GM19467 (cell line): ENCODE measurements at regions not wholly inside any gene's neighbourhood (a gene's known extent, or its start where the extent isn't known, plus 50 kb on each side); places are given as distances from the start of the nearest gene placed in this dataset.

ENCODE experiments used
- ATAC-seq: cut with Tn5 transposase; IDR thresholded peaks from one replicate; pipeline ENCODE4 v1.9.1; 2021; ENCODE audit warnings: mild to moderate bottlenecking, moderate library complexity; ENCODE audit not compliant: unreplicated experiment

DNA sequence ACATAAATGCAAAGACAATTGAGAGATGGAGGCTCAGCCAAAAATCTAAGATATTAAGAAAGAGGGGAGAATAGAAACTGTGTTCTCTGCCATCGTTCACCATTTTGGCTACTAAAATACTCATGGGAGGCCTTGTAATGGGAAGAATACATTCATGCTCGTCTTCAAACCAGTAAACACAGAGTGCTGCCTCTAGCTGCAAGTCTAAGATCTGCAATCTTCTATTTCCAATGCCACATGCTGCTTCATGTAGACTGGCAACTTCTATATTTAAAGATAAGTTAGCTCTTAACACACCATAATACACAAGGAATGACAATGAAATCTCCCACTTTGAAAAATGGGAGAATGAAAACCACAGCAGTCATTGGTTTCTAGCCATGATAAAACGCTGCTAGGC, 387.3 kb downstream of the HS3ST3B1 start:
- ATAC-seq, result no peak

DNA sequence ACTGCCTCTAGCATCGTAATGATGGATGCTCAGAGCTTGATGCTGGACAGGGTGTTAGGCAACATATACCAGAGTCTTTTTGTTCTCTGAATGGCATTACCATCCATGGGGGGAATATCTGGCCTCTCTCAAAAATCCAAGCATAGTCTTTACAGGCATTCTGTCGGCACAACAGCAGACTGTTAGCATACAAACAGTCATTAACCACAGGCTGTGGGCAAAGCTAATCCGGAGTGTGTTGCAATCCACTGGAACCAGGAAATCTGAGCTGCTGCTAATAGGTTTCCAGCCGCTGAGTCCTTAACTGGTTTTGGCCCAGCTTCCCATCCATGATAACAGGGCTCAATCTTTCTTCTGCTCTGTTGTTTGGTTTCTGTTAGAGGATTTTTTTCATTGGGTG, 371.9 kb downstream of the HS3ST3B1 start:
- ATAC-seq, result no peak

DNA sequence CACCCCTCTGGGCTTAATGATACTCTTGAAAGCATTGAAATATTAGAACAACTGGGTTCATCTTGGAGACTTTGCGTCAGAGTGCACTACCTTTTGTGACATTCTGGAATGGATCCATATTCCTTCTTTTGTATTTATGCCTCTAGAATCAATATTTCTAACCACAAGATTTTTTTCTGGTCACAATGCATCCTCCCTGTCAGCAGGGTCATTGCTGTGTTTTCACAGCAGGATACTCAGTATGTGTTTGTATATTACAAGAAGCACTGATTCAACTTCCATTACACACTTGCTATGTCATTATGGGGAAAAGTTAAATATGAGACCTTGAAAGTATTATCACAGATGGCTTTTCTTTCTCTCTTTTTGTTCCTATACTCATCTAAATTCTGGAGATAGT, 370.0 kb downstream of the HS3ST3B1 start:
- ATAC-seq, result no peak

DNA sequence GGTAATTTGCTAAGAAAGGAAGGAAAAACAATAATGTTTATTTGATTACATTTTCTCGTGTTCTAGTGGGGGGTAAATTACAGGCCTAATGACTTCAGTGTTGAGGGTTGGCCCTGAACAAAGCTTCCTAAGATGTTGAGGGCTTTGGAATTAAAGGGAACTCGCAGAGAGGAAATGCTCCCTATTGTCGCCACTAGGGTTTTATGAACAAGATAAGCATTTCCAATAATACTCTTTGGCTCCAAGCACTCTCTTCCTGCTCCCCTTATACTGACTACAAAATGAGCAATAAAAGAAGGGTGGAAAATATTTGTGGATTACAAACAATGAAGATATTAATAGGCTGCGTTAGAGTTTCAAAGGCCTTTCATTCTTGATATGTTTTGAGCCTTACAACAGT, 363.6 kb downstream of the HS3ST3B1 start:
- ATAC-seq, result no peak

DNA sequence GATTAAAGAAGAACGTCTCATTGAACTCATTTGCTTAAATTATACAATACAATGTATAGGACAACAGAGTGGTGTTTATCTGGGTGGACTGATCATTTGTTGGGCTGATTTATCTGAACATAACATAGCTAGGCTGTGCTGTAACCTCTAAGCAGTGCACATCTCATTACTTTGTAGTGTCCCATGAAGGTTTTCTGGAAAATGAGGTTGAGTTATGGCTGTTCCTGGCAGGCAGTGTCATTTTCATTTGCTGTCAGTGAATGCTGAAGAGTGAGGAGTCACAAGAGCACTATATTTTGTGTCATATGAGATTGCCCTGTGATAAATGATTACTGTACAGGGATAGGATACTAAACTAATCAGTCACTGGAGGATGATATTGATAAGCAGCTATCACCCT, 340.2 kb downstream of the HS3ST3B1 start:
- no peak for ATAC-seq

DNA sequence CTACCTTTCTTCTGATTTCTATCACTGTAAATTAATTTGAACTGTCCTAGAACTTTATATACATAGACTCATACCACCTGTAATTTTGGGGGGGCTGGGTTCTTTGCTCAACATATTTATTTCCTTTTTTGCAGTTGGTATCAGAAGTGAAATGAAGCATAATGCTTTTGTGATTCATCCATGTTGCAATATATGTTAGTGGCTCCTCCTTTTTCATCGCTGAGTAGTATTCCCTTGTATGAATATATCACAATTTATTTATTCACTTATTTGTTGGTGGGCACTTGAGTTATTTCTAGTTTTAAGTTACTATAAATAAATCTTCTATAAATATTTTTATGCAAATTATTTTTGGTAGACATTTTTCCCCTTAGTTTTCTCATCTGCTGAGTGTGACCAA, 336.4 kb downstream of the HS3ST3B1 start:
- no peak for ATAC-seq

DNA sequence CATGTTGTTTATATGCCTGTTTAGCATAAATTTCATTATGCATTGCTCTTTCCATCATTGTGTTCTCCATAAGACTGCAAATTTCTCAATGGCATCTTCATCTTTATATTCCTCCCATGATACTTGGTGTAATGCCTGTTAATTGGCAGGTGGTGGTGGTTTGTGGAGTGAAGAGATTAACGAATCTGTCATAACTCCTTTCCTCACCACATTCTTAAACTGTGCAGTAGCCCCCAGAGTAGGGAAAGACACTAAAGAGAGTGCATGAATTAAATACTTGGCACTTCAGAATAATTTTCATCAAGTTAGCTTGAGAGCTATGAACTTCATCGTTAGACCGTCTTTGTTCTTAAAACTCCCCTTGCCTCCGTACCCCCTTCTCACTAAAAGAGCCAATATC, 329.7 kb downstream of the HS3ST3B1 start:
- no peak for ATAC-seq

DNA sequence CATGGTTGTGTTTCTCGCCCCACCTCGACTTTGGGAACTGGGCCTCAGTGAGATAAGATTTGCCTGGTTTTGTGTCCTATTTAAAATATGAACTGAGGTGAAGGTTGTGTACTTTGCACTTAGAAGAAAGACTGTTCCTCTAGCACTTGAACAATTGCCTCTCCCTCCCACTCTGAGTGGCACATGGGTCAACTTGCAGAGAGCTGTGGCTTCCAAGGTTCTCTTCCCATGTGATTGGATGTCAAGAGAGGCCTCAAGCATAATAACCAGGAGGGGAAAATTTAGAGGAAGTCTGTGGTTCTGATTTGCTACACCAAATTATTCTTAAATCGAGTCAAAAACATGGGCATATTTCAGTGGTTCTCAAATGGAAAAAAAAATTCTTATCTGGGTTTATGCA, 329.2 kb downstream of the HS3ST3B1 start:
- ATAC-seq, result no peak

DNA sequence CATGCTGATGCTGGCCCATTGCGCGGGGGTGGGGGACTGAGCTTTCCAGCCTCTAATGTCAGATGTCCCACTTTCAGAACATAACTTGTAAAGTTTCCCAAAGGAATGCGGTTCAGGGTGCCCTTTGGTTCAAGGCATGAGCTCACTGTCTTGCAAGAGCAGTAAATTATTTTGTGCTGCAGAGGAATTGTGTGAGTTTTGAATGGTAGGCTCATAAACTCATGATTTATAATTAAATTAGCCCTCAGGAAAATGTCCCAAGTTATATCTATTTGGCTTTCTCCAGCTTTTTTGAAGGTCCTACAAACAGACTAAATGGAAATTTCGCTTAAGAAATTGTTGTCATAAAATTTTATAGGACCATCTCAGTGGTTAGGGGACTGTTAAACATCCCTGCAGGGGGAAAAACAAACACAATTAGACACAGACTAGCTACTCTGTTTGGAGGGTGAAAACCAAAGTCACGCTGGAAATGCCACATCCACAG, 321.8 kb downstream of the HS3ST3B1 start:
- no peak for ATAC-seq

DNA sequence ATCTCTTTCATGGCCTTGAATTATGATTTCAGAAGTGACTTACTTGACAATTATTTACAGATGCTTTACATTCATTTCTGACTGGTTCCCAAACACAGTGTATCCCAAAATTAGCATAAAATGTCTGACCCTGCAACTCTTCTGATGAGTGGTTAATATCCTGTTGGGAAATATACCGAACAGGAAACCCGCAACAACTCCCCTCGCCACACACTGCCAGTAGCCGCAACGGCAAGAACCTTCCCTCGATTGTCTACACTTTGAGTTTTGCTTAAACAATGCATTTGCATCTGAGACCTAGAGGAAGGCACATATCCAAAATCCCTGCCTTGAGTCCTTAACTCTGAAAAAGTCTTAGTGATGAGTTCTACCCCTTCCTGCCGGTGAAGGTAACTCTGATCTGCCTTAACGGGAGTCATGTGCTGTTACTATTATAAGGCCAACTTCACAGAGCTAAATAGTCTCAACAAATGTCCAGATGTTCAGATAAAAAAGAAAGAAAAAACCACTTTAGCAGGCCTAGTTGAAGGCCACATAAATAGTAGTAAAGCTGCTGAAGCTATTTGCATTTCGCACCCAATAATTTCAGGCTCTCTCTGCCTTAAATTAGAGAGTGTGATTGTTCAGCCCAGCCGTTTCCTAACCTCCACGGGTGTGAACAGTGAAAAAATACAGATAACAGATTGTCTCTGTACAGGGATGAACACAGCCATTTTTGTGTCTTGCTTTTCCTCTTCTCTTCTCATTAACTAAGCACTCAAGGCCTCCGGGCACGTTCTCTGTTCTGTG, 321.1 kb downstream of the HS3ST3B1 start:
- no peak for ATAC-seq

DNA sequence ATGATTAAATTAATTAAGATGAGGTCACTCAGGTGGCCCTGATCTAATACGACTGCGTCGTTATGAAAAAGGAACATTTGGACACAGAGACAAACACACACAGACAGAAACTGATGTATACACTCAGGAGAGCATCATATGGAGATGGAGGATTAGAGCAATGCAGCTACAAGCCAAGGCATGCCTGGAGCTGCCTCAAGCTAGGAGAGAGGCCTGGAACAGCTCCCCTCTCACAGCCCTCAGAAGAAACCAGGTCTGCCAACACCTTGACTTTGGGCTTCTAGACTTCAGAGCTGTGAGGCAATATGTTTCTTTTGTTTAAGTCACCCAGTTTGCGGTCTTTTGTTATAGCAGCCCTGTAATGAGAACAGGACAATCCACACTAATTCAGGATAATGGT, 318.9 kb downstream of the HS3ST3B1 start:
- ATAC-seq, result no peak

DNA sequence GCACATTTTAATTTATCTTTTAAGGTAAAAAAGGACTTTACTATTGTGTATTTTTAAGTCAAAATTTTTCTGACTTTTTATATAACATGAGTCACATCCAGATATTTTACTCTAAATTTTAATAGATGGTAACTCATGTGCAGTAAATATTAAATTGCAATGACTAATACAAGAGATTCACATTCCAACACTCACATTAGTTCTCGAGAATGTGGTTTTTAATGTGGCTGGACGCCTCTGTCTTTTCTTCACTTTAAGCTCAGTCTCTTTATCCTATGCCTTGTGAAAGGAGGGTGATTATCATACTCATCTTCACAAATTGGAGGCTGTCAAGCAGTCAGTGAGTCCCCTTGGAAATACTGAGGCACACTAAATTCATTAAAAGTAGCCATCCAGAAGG, 315.6 kb downstream of the HS3ST3B1 start:
- ATAC-seq, result no peak

DNA sequence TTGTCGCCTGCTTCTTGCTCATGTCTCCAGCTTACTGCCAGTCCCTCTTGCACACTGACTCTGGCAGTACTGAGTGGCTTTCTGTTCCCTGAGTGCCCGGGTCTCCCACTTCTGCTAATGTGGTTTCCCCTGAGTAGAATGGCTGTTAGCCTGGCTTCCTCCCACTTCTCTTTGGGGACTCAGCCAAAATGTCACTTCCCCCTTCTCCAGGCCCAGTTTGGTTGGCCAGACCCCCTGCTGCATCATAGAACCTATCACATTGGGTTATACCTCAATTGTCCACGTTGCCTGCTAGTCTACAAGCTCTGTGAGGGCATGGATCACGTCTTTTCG, 304.4 kb downstream of the HS3ST3B1 start:
- ATAC-seq, result no peak

DNA sequence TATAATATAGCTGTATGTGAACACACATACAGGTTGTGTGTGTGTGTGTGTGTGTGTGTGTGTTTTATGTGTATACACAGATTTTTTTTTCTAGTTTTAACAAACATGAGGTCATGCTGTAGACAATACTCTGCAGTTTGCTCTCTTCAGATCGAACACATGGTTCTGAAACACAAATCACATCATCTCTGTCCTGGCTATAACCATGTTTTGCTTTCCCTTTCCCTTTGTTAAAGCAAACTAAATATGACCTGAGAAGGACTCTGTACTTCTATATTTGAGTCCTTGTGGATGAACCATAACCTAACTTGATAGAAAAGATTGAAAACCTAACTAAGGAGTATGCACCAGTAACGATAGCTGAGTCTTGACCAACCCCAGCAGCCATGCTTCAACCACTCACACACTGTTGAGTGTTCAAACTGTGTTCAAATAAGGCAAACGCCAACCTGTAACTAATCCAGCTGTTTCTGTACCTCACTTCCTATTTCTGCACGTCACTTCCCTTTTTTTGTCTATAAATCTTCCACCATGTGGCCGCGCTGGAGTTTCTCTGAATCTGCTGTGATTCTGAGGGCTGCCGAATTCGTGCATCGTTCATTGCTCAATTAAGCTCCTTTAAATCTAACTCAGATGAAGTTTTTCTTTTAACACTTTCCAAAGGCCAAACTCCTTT, 303.8 kb downstream of the HS3ST3B1 start:
- no peak for ATAC-seq

DNA sequence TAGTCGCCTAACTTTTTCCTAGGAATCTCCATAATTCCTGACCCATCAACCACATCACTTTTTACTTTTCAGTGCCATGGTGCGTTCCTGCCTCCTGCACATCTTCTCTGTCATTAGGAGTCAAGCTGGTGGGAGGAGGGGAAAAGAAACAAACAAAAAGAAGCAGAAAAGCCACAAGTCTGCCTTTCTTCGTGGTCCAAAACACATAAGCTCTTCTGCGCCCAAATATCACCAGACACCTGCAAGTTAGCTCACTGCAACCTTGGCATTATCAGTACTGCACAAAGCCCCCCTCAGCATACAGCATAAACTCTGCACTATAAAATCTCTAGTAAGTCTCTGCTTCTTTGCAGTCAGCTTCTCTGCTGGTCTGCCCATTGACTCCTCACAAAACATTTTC, 295.3 kb downstream of the HS3ST3B1 start:
- no peak for ATAC-seq

DNA sequence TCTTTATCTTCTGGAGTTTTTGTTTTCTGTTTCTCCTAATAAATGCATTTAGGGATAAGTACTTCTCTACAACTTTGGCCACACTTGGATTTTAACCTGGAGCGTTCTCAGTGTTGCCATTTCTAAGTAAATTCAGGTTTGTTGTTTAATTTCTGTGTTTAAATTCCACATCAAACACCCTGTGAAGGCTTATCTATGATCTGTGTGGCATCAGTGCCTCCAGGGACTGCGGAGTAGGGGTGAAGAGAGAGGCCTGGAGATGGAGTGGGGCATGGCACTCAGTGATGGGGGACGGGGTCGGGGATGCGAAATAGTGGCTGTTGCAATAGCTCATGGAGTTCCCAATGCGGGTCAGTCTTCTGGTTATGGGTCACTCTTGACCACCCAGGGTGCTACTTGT, 294.8 kb downstream of the HS3ST3B1 start:
- no peak for ATAC-seq

DNA sequence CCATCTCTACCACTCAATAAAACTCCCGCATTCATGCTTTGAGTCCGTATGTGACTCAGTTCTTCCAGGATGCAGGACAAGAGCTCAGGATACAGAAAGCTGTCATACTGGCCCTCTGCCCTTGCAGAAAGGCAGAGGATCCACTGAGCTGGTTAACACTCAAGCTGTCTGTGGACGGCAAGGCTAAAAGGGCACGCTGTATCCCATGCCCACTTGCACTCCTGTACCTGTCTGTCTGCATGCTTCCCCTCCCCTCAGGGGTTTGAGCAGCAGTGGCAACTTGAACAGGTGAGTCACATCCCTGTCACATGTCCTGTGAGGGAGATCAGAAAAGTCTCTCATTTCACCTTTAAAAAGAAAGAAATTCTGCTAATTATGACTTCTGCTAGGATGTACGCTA, 293.8 kb downstream of the HS3ST3B1 start:
- no peak for ATAC-seq

DNA sequence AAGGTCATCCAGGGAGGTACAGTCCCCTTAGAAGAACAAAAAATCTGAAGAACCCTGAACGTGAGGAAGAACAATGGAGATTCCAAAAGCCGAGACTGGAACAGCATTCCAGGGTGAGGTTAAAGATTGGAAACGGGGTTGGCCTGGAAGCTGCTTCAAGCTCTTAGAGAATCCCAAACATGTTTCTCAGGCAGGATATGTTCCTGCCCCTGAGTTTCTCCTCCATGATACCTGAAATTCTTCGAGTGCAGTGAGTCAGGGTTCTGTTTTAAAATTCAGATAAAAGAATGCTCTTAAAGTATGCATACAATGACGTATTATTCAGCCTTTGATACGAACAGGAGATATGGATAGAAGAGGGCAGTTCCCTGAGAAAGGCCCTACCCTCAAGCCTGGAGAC, 293.1 kb downstream of the HS3ST3B1 start:
- no peak for ATAC-seq

DNA sequence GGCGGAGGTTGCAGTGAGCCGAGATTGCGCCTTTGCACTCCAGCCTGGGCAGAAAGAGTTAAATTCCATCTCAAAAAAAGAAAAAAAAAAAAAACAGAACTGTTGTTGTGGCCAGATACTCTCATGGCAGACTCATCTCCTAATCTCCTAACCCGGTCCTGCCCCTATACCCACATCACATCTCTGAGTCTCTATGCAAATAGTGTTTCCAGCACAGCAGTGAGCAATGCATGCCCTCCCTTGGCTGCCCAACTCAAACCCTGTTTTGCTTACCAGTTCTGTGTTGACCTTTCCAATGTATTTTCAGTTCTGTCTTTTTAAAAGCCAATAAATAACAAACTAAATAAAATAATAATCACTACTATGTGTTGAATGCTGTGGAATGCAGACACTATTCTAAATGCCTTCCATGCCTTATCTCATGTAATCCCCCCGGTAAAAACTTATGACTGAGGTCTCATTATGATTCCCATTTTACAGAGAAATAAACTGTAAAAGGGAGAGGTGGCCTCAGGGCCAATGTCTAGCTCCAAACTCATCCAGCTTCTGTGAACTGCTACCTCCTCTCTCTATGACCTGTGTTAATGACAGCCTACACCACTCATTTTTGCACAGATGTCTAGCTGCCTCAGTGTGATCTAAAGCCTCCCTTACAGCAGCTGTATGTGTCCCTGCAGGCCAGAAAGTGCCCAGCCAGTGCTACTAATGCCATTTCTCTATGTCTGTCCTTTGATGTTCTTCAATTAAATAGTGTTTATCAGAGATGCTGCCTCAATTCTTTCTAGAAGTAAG, 289.8 kb downstream of the HS3ST3B1 start:
- no peak for ATAC-seq

DNA sequence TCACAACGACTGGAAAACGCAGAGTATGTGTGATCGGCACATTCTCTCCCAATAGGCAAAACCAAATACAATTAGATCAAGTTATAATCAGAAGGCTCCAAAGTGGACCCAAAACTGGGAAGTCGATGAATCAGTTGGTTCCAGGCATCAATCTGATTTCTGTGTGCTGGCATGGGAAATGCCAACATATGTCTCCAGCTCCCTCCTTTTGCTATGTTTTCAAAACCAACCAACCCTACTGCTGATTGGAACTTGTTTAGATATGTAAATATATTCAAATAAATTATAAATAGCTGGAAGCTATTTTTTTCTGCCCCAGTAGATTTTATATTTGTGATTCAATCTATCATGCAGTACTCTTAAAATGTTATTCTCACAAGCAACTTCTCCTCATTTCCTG, 284.2 kb downstream of the HS3ST3B1 start:
- no peak for ATAC-seq

DNA sequence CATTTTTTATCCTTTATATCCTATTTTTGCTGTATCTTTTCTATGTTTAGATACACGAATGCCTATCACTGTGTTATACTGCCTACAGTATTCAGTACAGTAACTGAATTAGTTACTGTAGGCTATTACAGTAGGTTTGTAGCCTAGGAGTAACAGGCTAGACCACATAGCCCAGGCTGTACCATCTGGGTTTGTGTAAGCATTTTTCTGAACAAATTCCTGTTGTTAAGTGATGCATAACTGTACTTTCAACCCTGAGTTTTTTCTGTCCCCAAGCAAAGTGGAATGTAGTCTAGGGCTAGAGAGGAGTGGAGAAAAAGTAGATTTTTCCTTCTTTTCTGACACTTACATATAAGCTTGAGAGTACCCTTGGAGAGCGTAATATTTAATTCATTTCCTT, 282.1 kb downstream of the HS3ST3B1 start:
- no peak for ATAC-seq
